Gastroesophageal sphincter (tissue), 3 donors: ENCODE measurements at regions not wholly inside any gene's neighbourhood (a gene's known extent, or its start where the extent isn't known, plus 50 kb on each side); places are given as distances from the start of the nearest gene placed in this dataset.

Experiments
- EP300 ChIP-seq: sonication (generic); formaldehyde crosslinking; IDR thresholded peaks from one replicate; pipeline ENCODE4 v1.6.1; 2017; ENCODE audit warnings: antibody characterized with exemption, mild to moderate bottlenecking
- POLR2A ChIP-seq, 2 donors: fragments of 450-650 bp; IDR thresholded peaks; one replicate each; pipeline ENCODE4 v1.6.1; 2017; ENCODE audit warnings: antibody characterized with exemption in 2 of 2, mild to moderate bottlenecking in 2 of 2, moderate library complexity in 1 of 2
- POLR2AphosphoS5 ChIP-seq: sonication (generic); formaldehyde crosslinking; IDR thresholded peaks from one replicate; pipeline ENCODE4 v1.6.1; 2017; ENCODE audit warnings: antibody characterized with exemption
- TF ChIP-seq, protein P1 (sequence below), 4 experiments: fragments of 200-600 bp in 2 of 4; fragments of 450-650 bp in 2 of 4; sonication (generic) in 1 of 4; IDR thresholded peaks; one replicate each; pipeline ENCODE4 v1.5.1; 2017 to 2019; ENCODE audit warnings: antibody characterized with exemption in 4 of 4, mild to moderate bottlenecking in 2 of 4, moderate library complexity in 2 of 4

DNA sequence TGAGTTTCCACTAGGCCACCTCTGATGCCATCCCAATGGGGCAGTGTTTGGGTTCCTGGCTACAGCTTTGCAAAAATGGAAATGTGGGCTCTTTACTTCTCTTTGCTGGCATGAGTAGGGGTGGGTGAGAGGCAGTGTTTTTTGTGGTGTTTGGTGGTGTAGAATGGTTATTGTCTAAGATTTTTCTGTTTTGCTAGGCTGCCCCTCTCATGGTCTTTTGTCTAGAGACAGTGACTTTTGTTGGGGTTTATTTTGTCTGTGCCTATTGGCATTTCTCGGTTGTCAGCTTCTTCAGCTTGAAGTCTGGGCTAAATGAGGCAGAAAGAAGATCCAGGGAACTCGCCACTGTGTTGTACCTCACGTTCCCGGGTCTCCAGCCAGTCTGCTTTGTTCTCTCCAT, 112.1 kb downstream of the CENPF start:
- TF ChIP-seq, protein P1, sequence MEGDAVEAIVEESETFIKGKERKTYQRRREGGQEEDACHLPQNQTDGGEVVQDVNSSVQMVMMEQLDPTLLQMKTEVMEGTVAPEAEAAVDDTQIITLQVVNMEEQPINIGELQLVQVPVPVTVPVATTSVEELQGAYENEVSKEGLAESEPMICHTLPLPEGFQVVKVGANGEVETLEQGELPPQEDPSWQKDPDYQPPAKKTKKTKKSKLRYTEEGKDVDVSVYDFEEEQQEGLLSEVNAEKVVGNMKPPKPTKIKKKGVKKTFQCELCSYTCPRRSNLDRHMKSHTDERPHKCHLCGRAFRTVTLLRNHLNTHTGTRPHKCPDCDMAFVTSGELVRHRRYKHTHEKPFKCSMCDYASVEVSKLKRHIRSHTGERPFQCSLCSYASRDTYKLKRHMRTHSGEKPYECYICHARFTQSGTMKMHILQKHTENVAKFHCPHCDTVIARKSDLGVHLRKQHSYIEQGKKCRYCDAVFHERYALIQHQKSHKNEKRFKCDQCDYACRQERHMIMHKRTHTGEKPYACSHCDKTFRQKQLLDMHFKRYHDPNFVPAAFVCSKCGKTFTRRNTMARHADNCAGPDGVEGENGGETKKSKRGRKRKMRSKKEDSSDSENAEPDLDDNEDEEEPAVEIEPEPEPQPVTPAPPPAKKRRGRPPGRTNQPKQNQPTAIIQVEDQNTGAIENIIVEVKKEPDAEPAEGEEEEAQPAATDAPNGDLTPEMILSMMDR (IDR thresholded peaks at IDR 0.05), result no peak
- TF ChIP-seq POLR2A (IDR thresholded peaks at IDR 0.05), result no peak
- no peak for TF ChIP-seq EP300
- no peak for TF ChIP-seq POLR2AphosphoS5
